GM12878 (cell line): ENCODE measurements at regions not wholly inside any gene's neighbourhood (a gene's known extent, or its start where the extent isn't known, plus 50 kb on each side); places are given as distances from the start of the nearest gene placed in this dataset.

Source experiments
- ATAC-seq: fragments of 200-7000 bp; cut with Tn5 transposase; 3 replicates; pipeline ENCODE4 v1.9.1; 2020; ENCODE audit warnings: mild to moderate bottlenecking, moderate library complexity
- BruUV-seq: library from RNA; stranded (reverse); fragments of 400-500 nt; replicated peaks from 2 replicates; lab custom pipeline; 2021; lab: Mats Ljungman, UMichigan
- CTCF ChIA-PET: fragments of 300-600 bp; sonication (Branson Sonifier 250); formaldehyde crosslinking; extraction: SDS; loops from one replicate; lab custom pipeline; 2021; ENCODE audit warnings: inconsistent platforms; lab: Yijun Ruan, JAX
- POLR2A ChIA-PET: fragments of 350-600 bp; formaldehyde crosslinking; extraction: SDS; loops from one replicate; lab custom pipeline; 2021; ENCODE audit warnings: inconsistent platforms; lab: Charles Lee
- RAD21 ChIA-PET: fragments of 300-600 bp; sonication (Branson Sonifier 250); formaldehyde crosslinking; loops from one replicate; lab custom pipeline; 2023; ENCODE audit warnings: antibody characterized with exemption; ENCODE audit not compliant: unreplicated experiment; lab: Charles Lee
- SMC1A ChIA-PET: fragments of 300-600 bp; sonication (Branson Sonifier 250); formaldehyde crosslinking; loops from one replicate; lab custom pipeline; 2023; ENCODE audit not compliant: unreplicated experiment, uncharacterized antibody; lab: Charles Lee
- DNase-seq: peaks from one replicate; pipeline ENCODE4 v3.0.0-alpha.2; 2011; ENCODE audit warnings: low read depth, low spot score
- FAIRE-seq: peaks from 3 replicates; lab custom pipeline; 2011; peaks lifted over from hg19 to GRCh38; lab: Jason Lieb, UNC
- H2AFZ ChIP-seq: 2 replicates; pipeline ENCODE4 v1.6.0; 2011; ENCODE audit warnings: low read depth, low read length, control low read depth; ENCODE audit not compliant: control insufficient read depth
- H3K27ac ChIP-seq: 2 replicates; pipeline ENCODE4 v1.5.1; 2011; ENCODE audit warnings: control low read depth; ENCODE audit not compliant: control insufficient read depth, insufficient read depth
- H3K27me3 ChIP-seq, 2 experiments: replicated peaks in 1 of 2; 2 replicates each; pipeline versions ENCODE4 v1.6.0 to v1.6.1; 2011; ENCODE audit warnings: low read length in 1 of 2; ENCODE audit not compliant: control insufficient read depth in 2 of 2, insufficient read depth in 2 of 2
- H3K36me3 ChIP-seq, 2 experiments: 2 replicates each; pipeline ENCODE4 v1.5.1; 2011; ENCODE audit warnings: low read length in 1 of 2; ENCODE audit not compliant: control insufficient read depth in 2 of 2, insufficient read depth in 2 of 2
- H3K4me1 ChIP-seq: 2 replicates; pipeline ENCODE4 v1.6.1; 2011; ENCODE audit warnings: mild to moderate bottlenecking, low read length, moderate library complexity, mixed read lengths; ENCODE audit not compliant: control insufficient read depth, insufficient read depth
- H3K4me2 ChIP-seq: 2 replicates; pipeline ENCODE4 v1.6.0; 2011; ENCODE audit warnings: control low read depth; ENCODE audit not compliant: control insufficient read depth, insufficient read depth
- H3K4me3 ChIP-seq: fragments of 200-600 bp; sonication (generic); 2 replicates; pipeline ENCODE4 v1.5.1; 2016
- H3K79me2 ChIP-seq: 2 replicates; pipeline ENCODE4 v1.6.0; 2011; ENCODE audit warnings: low read length; ENCODE audit not compliant: control insufficient read depth, insufficient read depth
- H3K9ac ChIP-seq: 2 replicates; pipeline ENCODE4 v1.8.0; 2011; ENCODE audit warnings: low read length, control low read depth, mixed read lengths; ENCODE audit not compliant: control insufficient read depth, insufficient read depth
- H3K9me3 ChIP-seq: replicated peaks from 3 replicates; pipeline ENCODE4 v1.5.1; 2011; ENCODE audit warnings: mild to moderate bottlenecking, low read length; ENCODE audit not compliant: control insufficient read depth, insufficient read depth
- H4K20me1 ChIP-seq: 2 replicates; pipeline ENCODE4 v1.6.0; 2011; ENCODE audit not compliant: control insufficient read depth, insufficient read depth
- ASH2L ChIP-seq: fragments of 300-600, 200-600 bp; sonication (generic); IDR thresholded peaks from 2 replicates; pipeline ENCODE4 v1.6.1; 2017; ENCODE audit warnings: low read depth, mild to moderate bottlenecking, borderline replicate concordance
- BRCA1 ChIP-seq: IDR thresholded peaks from 2 replicates; pipeline ENCODE4 v1.6.1; 2011; ENCODE audit warnings: low read depth, low read length, improper control_type of control experiment
- DPF2 ChIP-seq: fragments of 450-650 bp; IDR thresholded peaks from 2 replicates; pipeline ENCODE4 v1.6.1; 2017; ENCODE audit warnings: mild to moderate bottlenecking
- EGR1 ChIP-seq, 2 experiments: IDR thresholded peaks; 1 replicate in 1 of 2; 2 replicates in 1 of 2; pipeline ENCODE4 v1.6.1; 2011 to 2012; ENCODE audit warnings: low read depth in 2 of 2, low read length in 2 of 2, borderline replicate concordance in 1 of 2, mild to moderate bottlenecking in 1 of 2, moderate library complexity in 1 of 2
- IRF3 ChIP-seq: fragments of 450-650 bp; IDR thresholded peaks from 2 replicates; pipeline ENCODE4 v1.6.1; 2014; ENCODE audit warnings: mild to moderate bottlenecking
- IRF4 ChIP-seq: IDR thresholded peaks from 2 replicates; pipeline ENCODE4 v1.6.1; 2011; ENCODE audit warnings: low read depth, low read length
- MTA2 ChIP-seq: fragments of 450-650 bp; IDR thresholded peaks from 2 replicates; pipeline ENCODE4 v1.6.1; 2016; ENCODE audit warnings: low read depth, mild to moderate bottlenecking, moderate library complexity
- MTA3 ChIP-seq: IDR thresholded peaks from 2 replicates; pipeline ENCODE4 v1.6.1; 2012; ENCODE audit warnings: low read length, inconsistent platforms, borderline replicate concordance
- MXI1 ChIP-seq: fragments of 150-350 bp; IDR thresholded peaks from 2 replicates; pipeline ENCODE4 v1.6.1; 2011; ENCODE audit warnings: low read depth, mild to moderate bottlenecking, inconsistent platforms, low read length, improper control_type of control experiment
- POLR2AphosphoS5 ChIP-seq: IDR thresholded peaks from 2 replicates; pipeline ENCODE4 v1.6.1; 2011; ENCODE audit warnings: mild to moderate bottlenecking, low read length, inconsistent platforms
- TBL1XR1 ChIP-seq: IDR thresholded peaks from 2 replicates; pipeline ENCODE4 v1.6.1; 2012; ENCODE audit warnings: low read depth, low read length, improper control_type of control experiment
- TCF12 ChIP-seq: IDR thresholded peaks from 2 replicates; pipeline ENCODE4 v1.6.1; 2011; ENCODE audit warnings: low read depth, mild to moderate bottlenecking, low read length
- ZNF217 ChIP-seq: fragments of 450-650 bp; IDR thresholded peaks from 2 replicates; pipeline ENCODE4 v1.6.1; 2017; ENCODE audit warnings: antibody characterized with exemption, mild to moderate bottlenecking
- ZNF274 ChIP-seq: IDR thresholded peaks from one replicate; pipeline ENCODE4 v1.8.0; 2011; ENCODE audit not compliant: insufficient read length, insufficient read depth
- WGBS: methylation state at CpG from one replicate; pipeline ENCODE4 v1.1.6; 2016; ENCODE audit warnings: low lambda C conversion rate; ENCODE audit not compliant: insufficient replicate concordance, insufficient coverage; ENCODE audit errors: missing lambda C conversion rate; 5-methylcytosine and 5-hydroxymethylcytosine counted together
- in situ Hi-C: fragments of 300-500 bp; cut with MboI; formaldehyde crosslinking; loops from 9 replicates; pipeline ENCODE4 v1.14.3; 2018; ENCODE audit warnings: mixed read lengths
- intact Hi-C: fragments of 100-400 bp; cut with micrococcal nuclease; formaldehyde crosslinking; loops from one replicate; pipeline ENCODE4 v1.14.2; 2022; ENCODE audit not compliant: unreplicated experiment
- TF ChIP-seq, protein P1 (sequence below): IDR thresholded peaks from 2 replicates; pipeline ENCODE4 v1.6.1; 2012; ENCODE audit warnings: low read depth, low read length, improper control_type of control experiment
- TF ChIP-seq, protein P2 (sequence below): IDR thresholded peaks from 2 replicates; pipeline ENCODE4 v1.6.1; 2012; ENCODE audit warnings: low read depth, low read length, improper control_type of control experiment

DNA sequence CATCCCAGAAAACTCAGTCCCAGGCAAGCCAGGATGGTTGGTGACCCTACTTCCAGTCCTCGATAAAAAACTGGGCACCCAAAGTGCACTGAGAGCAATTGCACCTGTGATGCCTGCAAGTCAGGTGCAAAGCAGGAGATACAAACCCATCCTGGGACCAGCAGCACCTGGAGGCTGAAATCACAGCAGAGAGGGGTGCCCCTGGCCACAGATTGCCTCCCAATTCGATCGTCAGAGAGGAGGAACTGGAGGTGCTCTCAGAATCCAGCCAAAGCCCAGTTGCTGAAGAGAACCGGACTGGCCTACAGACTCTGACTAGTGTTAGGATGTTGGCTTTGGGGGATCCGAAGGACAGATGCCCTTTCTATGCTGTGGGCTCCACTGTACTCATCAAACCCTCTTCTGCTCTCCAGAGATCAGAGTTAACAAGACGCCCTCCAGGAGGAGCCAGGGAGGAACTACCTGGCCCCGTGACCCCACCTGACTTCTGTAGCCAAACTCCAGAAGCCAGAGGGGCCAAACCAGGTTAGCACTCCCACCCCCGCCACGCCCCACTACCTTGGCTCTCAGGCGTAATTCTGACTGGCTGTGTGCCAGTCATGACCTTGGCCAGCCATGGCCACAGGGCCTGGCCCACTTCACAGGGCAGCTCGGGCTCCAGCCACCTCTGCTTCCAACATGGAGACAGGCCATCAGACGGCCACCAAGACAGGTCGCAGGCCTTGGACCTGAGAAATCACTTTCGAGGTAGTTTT lies 284.5 kb upstream of the RTL1 start:
- POLR2A ChIA-PET, result no interaction called here
- Histone ChIP-seq H3K36me3 (no peaks in the 10 kb centered on the region), H2AFZ (no peak overlapping the region), H3K9me3 (no peaks in the 10 kb centered on the region; the same call in 2 of the 3 replicates), H3K27ac (no peak overlapping the region), H3K4me2 (no peak overlapping the region), H4K20me1 (no peaks in the 10 kb centered on the region), H3K9ac (no peak overlapping the region), H3K4me1 (no peaks in the 10 kb centered on the region)
- SMC1A ChIA-PET, result no interaction called here
- WGBS, result 14% methylated on average over 14 of the region's 14 CpGs
- FAIRE-seq, result no peak
- no TSS peak for BruUV-seq
- CTCF ChIA-PET, result no interaction called here
- ATAC-seq, result no peak
- in situ Hi-C loops, result no loop called here
- RAD21 ChIA-PET, result no interaction called here
- TF ChIP-seq, protein P1, sequence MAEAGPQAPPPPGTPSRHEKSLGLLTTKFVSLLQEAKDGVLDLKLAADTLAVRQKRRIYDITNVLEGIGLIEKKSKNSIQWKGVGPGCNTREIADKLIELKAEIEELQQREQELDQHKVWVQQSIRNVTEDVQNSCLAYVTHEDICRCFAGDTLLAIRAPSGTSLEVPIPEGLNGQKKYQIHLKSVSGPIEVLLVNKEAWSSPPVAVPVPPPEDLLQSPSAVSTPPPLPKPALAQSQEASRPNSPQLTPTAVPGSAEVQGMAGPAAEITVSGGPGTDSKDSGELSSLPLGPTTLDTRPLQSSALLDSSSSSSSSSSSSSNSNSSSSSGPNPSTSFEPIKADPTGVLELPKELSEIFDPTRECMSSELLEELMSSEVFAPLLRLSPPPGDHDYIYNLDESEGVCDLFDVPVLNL, result no peak
- no peak for TF ChIP-seq DPF2
- TF ChIP-seq IRF3, result no peak
- TF ChIP-seq ZNF274, result no peak
- TF ChIP-seq ZNF217, result no peak
- TF ChIP-seq POLR2AphosphoS5, result no peak
- TF ChIP-seq MXI1, result no peak
- no peak for TF ChIP-seq TCF12
- no peak for TF ChIP-seq IRF4
- TF ChIP-seq BRCA1, result no peak
- TF ChIP-seq, protein P2, sequence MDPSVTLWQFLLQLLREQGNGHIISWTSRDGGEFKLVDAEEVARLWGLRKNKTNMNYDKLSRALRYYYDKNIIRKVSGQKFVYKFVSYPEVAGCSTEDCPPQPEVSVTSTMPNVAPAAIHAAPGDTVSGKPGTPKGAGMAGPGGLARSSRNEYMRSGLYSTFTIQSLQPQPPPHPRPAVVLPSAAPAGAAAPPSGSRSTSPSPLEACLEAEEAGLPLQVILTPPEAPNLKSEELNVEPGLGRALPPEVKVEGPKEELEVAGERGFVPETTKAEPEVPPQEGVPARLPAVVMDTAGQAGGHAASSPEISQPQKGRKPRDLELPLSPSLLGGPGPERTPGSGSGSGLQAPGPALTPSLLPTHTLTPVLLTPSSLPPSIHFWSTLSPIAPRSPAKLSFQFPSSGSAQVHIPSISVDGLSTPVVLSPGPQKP, result no peak
- TF ChIP-seq MTA2, result no peak
- TF ChIP-seq MTA3, result no peak
- TF ChIP-seq EGR1 (IDR thresholded peaks at IDR 0.05; ENCODE audit: borderline replicate concordance in 1 of 2, low read depth in 2 of 2, low read length in 2 of 2), result no peak
- TF ChIP-seq TBL1XR1, result no peak
- TF ChIP-seq ASH2L, result no peak
- TF ChIP-seq, all 136 proteins: peak for 0
- Histone ChIP-seq H3K79me2 (no peaks in the 10 kb centered on the region), H3K4me3 (no peak overlapping the region), H3K27me3 (no peaks in the 10 kb centered on the region)
- no peak for DNase-seq
- intact Hi-C loops, result no loop called here
